NCI-H748 treated with DMSO at 0.1 percent for 48 hours (cell line): ENCODE measurements at regions not wholly inside any gene's neighbourhood (a gene's known extent, or its start where the extent isn't known, plus 50 kb on each side); places are given as distances from the start of the nearest gene placed in this dataset.
"Not testable (repeated sequence)": the region's sequence is repeated elsewhere in the genome, so short reads cannot be mapped to it uniquely, and the experiment has no call there.

Experiments
- DNase-seq: peaks from one replicate; lab custom pipeline; 2025; lab: John Stamatoyannopoulos, UW

DNA sequence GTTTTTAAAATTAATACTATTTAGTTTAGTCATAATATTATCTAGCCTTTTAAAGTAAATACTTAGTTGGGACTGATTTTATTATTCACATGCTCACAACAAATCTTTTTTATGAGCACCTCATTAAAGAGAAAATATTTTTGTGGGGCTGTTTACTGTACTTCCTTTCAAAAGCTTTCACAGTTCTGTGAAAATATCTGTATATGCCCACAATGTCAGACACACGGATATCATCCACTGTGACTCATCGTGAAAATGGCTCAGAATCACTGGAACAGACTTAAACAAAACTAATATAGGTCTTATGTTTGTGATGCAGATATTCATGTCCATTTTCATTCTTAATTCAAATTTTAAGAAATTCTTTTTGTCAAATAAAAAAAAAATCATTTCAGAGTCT lies 305.2 kb downstream of the RAB38 start:
- no peak for DNase-seq

DNA sequence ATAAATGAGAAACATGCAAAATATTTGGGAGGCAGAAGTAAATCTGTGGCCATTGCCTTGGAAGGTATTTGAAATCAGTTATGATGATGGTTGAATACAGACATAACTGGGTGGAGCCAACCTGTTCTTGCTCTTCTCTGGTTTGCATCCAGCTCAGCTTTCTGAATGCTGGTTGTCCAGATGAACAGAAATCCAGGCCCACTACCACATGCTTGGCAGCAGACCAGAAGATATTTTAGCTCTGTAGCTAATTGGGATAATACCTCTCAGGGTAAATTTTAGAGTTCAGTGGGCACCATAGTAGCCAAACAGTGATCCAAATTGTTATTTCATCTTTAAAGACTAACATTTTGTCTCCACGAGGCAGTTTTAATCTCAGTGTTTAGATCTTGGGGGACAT lies 308.3 kb downstream of the RAB38 start:
- no peak for DNase-seq

DNA sequence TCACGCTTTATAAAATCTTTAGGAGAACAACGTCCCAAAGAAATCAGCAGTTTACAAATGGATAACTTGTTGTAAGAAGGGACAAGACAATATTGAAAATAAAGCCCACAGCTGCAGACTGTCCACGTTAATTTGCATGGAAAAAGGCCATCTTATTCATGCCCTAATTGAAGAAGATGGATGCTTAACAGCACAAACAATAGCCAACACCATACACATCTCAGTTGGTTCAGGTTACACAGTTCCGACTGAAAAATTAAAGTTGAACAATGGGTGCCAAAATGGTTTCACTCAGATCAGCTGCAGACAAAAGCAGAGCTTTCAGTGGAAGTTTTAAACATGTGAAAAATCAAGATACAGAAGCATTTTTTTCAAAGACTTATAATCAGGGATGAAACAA lies 314.2 kb downstream of the RAB38 start:
- no peak for DNase-seq

DNA sequence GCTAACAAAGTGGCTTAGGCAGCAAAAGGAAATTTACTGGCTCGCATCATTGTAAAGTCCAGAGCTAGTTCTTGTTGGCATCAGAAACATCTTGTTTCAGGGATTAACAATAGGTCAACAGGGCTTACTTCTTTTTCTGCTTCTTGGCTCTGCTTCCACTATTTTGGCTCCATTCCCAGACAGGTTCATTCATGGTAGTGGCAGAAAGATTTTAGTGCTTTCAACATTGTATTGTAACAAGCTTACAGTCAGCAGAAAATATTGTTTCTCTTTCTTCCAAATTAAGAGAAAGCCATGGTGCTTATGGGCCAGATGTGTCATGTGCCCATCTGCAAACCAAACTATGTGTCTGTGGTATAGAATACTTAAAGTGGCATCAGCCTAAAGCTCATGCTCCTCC lies 315.6 kb downstream of the RAB38 start:
- no peak for DNase-seq

DNA sequence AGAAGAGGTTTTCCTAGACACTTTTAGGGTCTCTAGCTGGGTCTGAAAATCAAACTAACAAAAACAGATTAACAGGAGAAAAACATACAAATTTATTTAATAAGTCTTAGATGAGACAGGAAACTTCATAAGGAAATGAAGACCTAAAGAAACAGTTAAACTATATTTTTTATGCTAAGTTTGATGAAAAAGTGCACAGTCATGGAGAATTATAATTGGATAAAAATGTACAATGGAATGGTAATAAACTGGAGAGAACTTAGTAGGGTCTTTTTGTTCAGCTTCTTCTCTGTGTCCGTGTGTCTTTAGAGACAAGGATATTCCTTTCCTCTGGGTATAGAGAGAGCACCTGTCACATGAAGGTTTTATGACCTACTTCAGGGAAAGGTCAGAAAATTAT lies 323.4 kb downstream of the RAB38 start:
- DNase-seq: no peak

DNA sequence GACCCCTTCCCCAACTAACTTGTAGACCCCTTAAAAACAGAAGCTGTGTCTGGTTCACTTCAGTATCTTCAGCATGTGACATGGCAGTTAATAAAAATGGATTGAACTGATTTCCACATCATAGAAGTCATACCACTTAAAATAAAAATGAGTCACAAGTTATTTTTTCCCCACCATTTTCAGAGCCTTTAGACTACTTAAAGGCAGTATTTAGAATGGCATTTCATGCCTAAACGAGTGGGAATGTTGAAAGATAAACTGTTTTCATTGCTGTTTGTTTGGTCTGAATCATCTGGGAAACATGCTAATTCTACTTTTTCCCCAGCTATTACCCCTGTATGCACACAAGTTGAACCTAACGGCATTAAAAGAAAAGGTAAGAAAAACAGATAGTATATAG lies 324.0 kb downstream of the RAB38 start:
- DNase-seq: no peak

DNA sequence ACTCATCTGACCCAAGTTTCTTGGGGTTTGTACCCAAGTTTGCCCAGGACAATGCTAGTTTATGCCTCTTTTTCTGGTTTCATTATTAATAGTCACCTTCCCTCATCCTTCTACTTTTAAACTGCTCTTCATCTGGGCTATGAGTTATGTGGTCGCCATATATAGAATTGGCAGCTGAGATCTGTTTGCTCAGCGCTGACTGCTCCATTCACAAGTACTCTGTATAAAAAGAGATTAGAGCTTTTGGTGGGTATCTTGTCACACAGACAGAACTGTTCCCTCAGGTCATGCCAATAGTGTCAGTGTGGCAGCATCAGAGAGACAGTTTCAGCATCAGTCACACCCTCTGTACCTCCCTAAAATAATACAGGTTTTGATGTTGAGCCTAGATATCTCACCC lies 326.0 kb downstream of the RAB38 start:
- no peak for DNase-seq

DNA sequence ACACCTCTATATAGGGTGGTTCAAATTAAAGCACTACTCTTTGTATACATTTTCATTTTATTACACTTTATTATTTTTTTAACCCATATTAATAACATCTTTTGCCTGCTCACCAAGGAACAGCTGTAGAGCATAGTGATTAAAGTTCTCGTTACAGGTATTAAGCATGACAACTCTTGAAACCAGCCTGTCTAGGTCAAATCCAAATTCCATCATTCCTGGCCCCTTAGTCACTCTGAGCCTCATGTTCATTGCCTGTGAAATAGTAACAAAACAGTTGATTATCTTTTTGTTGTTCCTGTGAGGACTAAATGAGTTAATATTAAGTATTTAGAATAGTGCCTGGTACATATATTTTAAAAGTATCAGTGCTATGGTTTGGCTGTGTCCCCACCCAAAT lies 334.5 kb downstream of the RAB38 start:
- DNase-seq: no peak

DNA sequence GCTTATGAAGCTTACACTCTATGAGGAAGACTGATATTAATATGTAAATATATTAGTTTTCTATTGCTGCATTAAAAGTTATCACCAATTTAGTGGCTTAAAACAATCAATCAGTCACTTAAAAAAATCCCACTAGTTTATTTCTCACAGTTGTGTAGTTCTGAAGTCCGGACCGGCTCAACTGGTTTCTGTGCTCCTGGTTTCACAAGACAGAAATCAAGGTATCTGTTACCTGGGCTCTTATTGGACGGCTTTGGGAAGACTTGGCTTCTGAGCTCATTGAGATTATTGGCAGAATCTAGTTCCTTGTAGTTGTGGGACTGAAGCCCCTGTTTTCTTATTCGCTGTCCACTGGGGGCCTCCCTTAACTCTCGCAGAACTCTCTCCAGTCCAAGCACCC lies 343.0 kb downstream of the RAB38 start:
- no peak for DNase-seq

DNA sequence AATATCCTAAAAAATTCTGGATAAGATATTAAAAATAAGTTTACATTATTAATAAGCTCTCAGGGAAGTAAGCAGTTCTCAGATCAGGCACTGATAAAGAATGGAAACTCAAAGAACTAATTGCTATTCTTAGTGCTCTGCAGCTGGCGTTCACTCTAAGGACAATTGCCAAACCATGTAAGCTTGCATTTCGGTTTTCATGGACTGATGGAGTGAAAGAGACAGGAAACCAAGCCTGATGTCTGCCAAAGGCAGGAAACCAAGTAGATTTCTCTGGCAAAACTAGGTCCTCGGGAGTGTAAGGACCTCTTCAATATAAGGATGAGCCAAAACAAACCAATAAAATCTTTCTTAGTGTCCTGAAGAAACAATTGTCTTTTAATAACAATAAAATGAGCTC lies 355.2 kb downstream of the RAB38 start:
- DNase-seq: no peak

DNA sequence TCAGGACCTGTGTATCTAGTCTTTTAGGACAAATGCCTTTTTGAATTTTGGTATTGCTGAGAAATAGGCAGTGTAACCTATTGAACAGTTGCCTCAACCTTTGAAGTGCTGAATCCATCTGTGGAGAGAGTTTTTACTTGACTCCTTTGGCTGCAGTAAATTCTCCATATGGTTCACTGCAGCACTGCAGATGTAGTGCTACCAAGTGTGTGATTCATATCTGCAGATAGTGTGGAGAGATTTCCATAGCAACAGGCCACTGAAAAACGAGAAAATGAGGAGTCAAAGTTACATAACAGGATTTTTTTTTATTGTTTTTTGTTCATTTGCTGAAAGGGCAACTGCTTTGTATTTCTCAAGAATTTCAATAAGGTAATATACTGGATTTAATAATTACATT lies 356.1 kb downstream of the RAB38 start:
- DNase-seq: no peak

DNA sequence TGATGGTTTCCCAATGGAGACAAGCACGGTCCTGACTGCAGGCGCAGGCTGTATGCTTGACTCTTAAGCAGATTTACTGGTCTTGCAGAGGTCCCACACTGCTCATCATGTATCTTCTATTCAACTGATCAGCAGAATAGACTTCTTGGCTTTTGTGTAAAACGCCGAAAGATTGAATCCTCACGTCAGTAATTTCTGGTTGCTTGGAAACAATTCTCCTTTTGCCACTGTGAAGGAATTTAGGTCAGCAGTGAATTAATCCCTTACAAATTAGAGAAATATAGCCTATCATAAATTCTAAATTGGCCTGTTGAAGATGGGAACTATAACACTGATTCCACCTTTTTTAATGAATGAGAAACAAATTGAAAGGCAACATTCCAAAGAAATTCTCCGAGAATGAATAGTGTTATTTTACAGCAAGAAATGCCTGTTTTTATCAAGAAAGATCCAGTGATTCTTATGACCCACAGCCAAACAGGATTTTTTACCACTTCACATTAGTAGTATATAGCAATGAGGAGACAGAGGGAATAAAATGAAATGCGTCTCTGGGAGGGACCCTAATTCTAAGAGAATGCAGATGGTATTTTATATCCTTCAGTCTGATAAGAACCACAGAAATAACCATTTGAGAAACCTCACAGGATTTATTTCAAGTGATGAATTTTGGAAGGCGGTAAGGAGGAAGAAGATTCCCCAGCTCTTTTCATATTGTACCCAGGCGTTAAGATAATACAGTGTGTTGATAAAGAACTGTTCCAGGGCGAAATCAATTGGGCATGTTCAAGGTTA lies 362.5 kb downstream of the RAB38 start:
- no peak for DNase-seq

DNA sequence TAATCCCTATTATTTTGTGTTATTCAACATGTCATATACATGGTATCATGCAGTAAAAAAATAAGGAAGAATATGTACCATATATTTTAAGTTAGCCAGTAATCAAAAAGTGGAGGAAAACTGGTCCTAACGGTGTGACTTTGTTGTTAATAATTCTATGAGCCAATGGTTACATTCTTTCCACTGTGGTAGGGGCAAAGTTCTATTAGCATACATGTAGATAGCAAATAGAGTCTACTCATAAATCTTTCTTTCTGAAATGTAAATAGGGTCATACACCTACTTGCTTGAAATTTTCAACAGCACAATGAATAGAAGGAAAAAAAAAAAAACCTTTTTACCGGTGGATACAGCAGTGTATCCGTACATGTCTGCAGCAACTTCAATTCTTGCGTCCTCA lies 364.8 kb downstream of the RAB38 start:
- DNase-seq: no peak

DNA sequence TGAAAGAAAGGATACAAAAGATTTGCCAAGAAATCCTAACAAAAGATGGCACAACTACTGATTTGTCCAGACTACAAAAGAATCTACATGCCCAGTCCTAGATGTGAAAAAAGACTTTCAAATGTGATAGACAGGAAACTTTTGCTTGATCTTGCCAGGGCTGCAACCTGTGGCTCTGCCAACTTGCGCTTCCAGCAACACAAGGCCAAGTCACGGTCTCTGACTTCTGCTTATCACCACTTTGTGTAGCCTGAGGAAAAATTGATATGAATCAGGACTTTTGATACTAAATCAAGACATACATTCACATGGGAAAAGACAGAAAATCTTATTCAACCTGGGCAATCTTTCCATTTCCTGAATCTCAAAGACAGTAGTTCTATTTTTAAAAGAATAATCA lies 366.0 kb downstream of the RAB38 start:
- no peak for DNase-seq

DNA sequence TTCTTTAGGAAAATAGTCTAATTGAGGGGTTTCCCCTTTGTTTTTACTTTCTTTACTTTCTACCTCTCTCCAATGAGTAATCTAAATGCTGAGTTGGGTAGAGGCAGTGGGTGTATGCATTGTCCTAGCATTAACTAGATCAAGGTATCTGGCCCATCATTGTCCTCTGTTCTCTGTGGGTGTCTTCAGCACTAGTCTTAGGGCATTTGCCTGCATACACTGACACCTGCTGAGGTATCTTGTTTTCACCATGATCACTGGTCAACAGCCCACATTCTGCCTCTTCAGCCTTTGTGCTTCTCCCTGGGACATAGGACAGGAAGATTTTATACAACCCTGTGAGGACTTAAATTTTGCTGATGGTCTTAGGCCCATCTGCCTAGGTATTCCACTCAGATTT lies 371.1 kb downstream of the RAB38 start:
- DNase-seq: no peak

DNA sequence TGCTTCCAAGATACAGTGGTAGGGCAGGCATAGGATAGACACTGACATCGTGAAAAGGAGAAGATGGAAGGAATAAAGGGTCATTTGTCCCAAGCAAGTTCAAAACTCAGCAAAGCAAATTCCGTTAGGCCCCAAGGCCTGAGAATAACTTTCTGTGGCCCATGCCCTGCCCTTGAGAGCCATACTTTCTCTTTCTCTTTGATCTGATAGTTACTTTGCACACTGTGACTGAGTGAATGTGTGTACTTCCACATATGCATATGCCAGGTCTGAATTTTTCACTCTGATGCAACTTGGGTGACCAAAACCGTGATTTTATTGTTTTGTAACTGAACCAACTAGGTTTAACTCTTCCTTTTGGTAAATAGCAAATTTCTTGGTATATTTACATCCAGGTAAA lies 371.5 kb downstream of the RAB38 start:
- no peak for DNase-seq

DNA sequence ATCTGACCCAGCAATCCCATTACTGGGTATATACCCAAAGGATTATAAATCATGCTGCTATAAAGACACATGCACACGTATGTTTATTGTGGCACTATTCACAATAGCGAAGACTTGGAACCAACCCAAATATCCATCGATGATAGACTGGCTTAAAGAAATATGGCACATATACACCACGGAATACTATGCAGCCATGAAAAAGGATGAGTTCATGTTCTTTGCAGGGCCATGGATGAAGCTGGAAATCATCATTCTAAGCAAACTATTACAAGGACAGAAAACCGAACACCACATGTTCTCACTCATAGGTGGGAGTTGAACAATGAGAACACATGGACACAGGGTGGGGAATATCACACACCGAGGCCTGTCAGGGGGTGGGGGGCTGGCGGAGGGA lies 390.4 kb downstream of the RAB38 start:
- DNase-seq: not testable (repeated sequence)

DNA sequence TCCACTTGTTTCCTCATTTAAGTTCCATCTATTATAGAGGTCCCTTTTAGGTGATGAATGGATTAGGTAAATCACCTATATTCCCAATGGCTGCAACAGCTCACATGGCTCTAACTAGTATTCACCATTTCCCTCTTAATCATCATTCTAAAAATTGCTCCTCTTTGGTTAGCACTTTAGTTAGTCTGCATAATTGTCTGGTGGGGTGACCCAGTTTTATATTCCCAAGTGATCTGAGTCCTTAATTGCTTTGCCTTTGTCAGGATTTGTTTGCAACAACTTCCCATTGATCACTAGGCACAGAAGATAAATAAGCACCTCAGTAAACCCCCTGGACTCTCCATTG lies 395.2 kb downstream of the RAB38 start:
- no peak for DNase-seq

DNA sequence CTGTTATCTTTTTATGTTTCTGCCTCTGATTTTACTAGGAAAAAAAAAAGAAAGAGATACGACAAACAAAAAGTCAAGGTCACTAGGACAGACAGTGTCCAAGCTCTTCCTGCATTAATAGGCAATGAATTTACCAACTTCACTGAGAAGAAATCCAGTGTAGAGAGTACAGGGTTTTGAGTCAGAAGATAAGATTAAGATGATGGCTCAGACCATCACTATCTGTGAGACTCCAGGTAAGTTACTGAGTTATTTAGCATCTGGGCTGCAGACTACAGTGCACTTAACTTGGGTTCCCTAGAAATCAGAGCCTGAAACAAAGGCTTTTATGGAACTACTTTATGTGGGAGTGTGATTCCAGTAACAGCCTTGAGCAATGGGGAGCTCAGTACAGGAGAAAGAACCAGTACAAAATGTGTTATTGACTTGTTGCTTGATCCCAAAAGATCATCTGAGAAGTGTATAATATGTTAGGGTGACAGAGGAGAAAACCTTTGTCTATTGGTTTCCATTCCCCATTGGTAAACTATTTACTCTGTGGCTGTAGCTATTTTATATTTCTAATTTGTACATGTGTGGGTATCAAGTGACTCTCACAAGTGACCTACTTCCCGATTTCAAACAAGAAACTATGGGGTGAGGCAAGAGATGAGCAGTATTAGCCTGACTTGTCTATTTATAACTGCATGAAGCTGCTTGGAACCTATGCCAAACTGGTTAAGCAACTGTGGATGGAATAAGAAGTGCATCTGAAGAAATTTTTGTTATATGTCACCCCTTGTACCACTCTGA lies 395.8 kb downstream of the RAB38 start:
- DNase-seq: no peak

DNA sequence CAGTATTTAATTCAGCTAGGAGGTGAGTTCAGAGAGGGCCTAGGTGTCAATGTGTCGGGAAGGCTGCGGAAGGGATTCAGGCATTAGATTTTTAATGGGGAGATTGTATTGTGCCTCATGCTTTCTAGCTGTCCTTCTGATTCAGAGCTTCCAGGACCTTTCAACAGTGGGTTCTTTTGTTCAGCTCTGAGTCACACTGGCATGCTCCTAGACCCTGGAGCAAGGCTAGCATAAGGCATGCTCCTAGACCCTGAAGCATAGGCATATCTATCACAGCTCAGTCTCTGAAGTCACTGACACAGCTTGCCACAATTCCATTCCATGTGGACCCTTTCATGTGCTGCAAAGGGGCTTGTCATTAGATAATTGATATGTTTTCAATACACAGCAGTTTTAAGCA lies 396.9 kb downstream of the RAB38 start:
- DNase-seq: no peak

DNA sequence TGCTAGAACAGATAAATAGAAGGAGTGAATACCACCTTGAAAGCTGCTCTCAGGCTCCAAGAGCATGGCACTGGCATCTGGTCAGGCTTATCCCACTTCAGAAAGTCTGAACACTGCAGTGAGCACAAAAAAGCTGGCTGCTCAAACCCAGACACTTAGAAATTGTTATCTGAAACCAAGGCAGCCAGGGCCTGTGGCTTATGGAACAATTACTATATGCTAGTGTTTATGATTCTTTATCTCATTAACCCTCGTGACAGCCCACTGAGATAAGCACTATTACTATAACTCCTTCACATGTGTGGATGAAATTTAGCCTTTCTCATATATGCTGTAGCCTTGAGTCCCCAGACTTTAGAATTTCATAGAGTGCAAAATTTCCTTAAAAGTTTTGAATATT lies 400.2 kb downstream of the RAB38 start:
- DNase-seq: no peak

DNA sequence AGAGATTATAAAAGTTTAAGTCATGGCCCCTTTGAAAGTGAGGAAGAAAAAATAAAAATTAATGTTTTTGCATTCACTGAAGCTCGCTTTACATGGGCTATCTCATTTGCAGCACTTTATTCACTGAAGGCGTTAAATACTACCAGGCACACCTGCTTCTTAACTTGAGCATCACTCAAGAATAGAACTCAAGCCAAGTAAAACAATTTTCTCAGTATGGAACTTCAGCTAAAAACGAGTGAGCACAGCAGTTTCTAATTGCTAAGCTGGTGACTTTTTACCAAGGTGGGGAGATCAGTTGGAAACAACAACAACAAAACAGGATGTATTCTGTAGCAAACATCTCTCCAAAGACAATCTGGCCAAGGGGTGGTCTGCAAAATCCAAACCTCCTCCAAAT lies 405.6 kb downstream of the RAB38 start:
- DNase-seq: no peak

DNA sequence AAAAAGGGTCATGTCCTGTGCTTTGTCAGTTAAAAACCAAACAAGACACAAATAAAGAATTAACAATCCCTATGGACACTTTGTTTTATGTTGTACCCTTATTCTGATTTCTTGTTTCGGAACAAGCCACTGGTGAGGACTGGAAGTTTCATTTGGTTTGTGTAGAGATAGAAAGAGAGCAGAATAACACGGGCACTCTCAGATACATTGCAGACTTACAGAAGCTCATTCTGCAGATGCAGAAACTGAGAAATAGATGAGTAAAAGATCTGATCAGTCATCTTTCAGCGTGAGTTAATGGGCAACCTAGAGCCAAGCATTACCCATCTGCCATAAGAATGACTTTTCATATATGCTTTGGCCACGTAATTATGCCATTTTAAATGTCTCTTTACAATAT lies 407.6 kb downstream of the RAB38 start:
- DNase-seq: no peak

DNA sequence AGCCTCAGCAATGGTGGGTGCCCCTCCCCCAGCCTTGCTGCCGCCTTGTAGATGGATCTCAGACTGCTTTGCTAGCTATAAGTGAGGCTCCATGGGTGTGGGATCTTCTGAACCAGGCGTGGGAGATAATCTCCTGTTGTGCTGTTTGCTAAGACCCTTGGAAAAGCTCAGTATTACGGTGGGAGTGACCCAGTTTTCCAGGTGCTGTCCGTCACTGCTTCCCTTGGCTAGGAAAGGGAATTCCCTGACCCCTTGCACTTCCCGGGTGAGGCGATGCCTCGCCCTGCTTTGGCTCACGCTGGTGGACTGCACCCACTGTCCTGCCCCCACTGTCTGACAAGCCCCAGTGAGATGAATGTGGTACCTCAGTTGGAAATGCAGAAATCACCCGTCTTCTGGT lies 411.2 kb downstream of the RAB38 start:
- DNase-seq: not testable (repeated sequence)
